Naive thymus-derived CD4-positive, alpha-beta T cell (primary cell): ENCODE measurements at regions not wholly inside any gene's neighbourhood (a gene's known extent, or its start where the extent isn't known, plus 50 kb on each side); places are given as distances from the start of the nearest gene placed in this dataset.

Experiments used
- ATAC-seq: fragments of 150-1000 bp; cut with Tn5 transposase; 2 replicates; pipeline ENCODE4 v1.10.0; 2021; ENCODE audit warnings: mild to moderate bottlenecking, moderate library complexity
- CTCF ChIA-PET: fragments of 350-600 bp; sonication (Branson Sonifier 250); formaldehyde crosslinking; loops from one replicate; lab custom pipeline; 2021; ENCODE audit warnings: antibody characterized with exemption; lab: Charles Lee
- POLR2A ChIA-PET: fragments of 350-600 bp; sonication (Branson Sonifier 250); formaldehyde crosslinking; loops from one replicate; lab custom pipeline; 2021; ENCODE audit warnings: antibody characterized with exemption, inconsistent platforms; lab: Charles Lee
- DNase-seq, 9 donors: peaks; one replicate each; pipeline versions ENCODE4 v3.0.0 to v3.0.0-alpha.2; 2020 to 2022; ENCODE audit warnings: mixed read lengths in 1 of 9
- H3K27ac ChIP-seq: one replicate; pipeline ENCODE4 v1.7.0; 2013; ENCODE audit warnings: mild to moderate bottlenecking, low read depth, low read length, moderate library complexity
- H3K27me3 ChIP-seq, 2 donors: one replicate each; pipeline ENCODE4 v1.7.0; 2013; ENCODE audit warnings: low read length in 2 of 2, mild to moderate bottlenecking in 2 of 2, moderate library complexity in 2 of 2; ENCODE audit not compliant: control insufficient read depth in 2 of 2, insufficient read depth in 2 of 2
- H3K36me3 ChIP-seq, 3 experiments: 1 replicate in 2 of 3; 2 replicates in 1 of 3; pipeline ENCODE4 v1.7.0; 2013; ENCODE audit warnings: low read length in 3 of 3, mild to moderate bottlenecking in 3 of 3, moderate library complexity in 1 of 3; ENCODE audit not compliant: insufficient read depth in 3 of 3, control insufficient read depth in 2 of 3
- H3K4me1 ChIP-seq, 2 donors: one replicate each; pipeline ENCODE4 v1.7.0; 2013; ENCODE audit warnings: low read length in 2 of 2, mild to moderate bottlenecking in 2 of 2, moderate library complexity in 1 of 2; ENCODE audit not compliant: control insufficient read depth in 2 of 2, insufficient read depth in 2 of 2
- H3K4me3 ChIP-seq: 2 replicates; pipeline ENCODE4 v1.7.0; 2013; ENCODE audit warnings: mild to moderate bottlenecking, low read length
- H3K9me3 ChIP-seq, 3 experiments: 1 replicate in 2 of 3; 2 replicates in 1 of 3; pipeline ENCODE4 v1.7.0; 2013; ENCODE audit warnings: low read length in 3 of 3; ENCODE audit not compliant: control insufficient read depth in 2 of 3
- H3K27ac Mint-ChIP-seq, 9 donors: one replicate each; pipeline ENCODE4 v1.8.0; 2020 to 2022; ENCODE audit warnings: mixed read lengths in 9 of 9, mild to moderate bottlenecking in 8 of 9, moderate library complexity in 5 of 9, inconsistent platforms in 2 of 9
- H3K27me3 Mint-ChIP-seq, 5 donors: one replicate each; pipeline ENCODE4 v1.8.0; 2021 to 2022; ENCODE audit warnings: mixed read lengths in 5 of 5, mild to moderate bottlenecking in 1 of 5
- H3K36me3 Mint-ChIP-seq, 5 donors: one replicate each; pipeline ENCODE4 v1.8.0; 2020 to 2022; ENCODE audit warnings: mixed read lengths in 5 of 5, mild to moderate bottlenecking in 3 of 5, inconsistent platforms in 1 of 5
- H3K4me1 Mint-ChIP-seq, 7 donors: one replicate each; pipeline ENCODE4 v1.8.0; 2020 to 2022; ENCODE audit warnings: mixed read lengths in 7 of 7, mild to moderate bottlenecking in 3 of 7, inconsistent platforms in 1 of 7
- H3K4me3 Mint-ChIP-seq, 10 donors: one replicate each; pipeline ENCODE4 v1.8.0; 2020 to 2022; ENCODE audit warnings: mild to moderate bottlenecking in 10 of 10, mixed read lengths in 10 of 10, moderate library complexity in 6 of 10, inconsistent platforms in 2 of 10
- H3K9me3 Mint-ChIP-seq, 11 donors: one replicate each; pipeline ENCODE4 v1.8.0; 2020 to 2022; ENCODE audit warnings: mixed read lengths in 11 of 11, mild to moderate bottlenecking in 4 of 11, inconsistent platforms in 1 of 11, moderate library complexity in 1 of 11
- intact Hi-C, 2 donors: fragments of 100-400 bp; cut with micrococcal nuclease; formaldehyde crosslinking; loops; one replicate each; pipeline ENCODE4 v1.15.1; 2023

- Mint-ChIP-seq H3K36me3 (no peaks in the 10 kb centered on the region), H3K27ac (no peak overlapping the region), H3K4me3 (no peak overlapping the region), H3K27me3 (peaks cover 0 to 5% (median 0%) of the 10 kb centered on the region in 5 donors), H3K9me3 (peaks cover 0 to 5% (median 0%) of the 10 kb centered on the region in 11 donors), H3K4me1 (no peaks in the 10 kb centered on the region)
- intact Hi-C loops, result no loop called here
- H3K4me1 ChIP-seq, result no peaks in the 10 kb centered on the region
- DNase-seq (no peak), ATAC-seq (no peak)
- H3K4me3 ChIP-seq, result no peak overlapping the region
- no peaks in the 10 kb centered on the region for H3K27me3 ChIP-seq
- H3K9me3 ChIP-seq, result no peaks in the 10 kb centered on the region
- H3K36me3 ChIP-seq, result no peaks in the 10 kb centered on the region
- ChIA-PET POLR2A (no interaction called here), CTCF (no interaction called here)
- H3K27ac ChIP-seq, result no peak overlapping the region
Observed at GRCh38 chr9:78807286-78807685, 510.4 kb downstream of the PSAT1 start.

GRCh38 chr9:78808048-78808447 is 511.1 kb downstream of the PSAT1 start:
- H3K27me3 ChIP-seq, result no peaks in the 10 kb centered on the region
- no peaks in the 10 kb centered on the region for H3K36me3 ChIP-seq
- Mint-ChIP-seq H3K4me3 (no peak overlapping the region), H3K9me3 (peaks cover 0 to 5% (median 0%) of the 10 kb centered on the region in 11 donors), H3K4me1 (no peaks in the 10 kb centered on the region), H3K27ac (no peak overlapping the region), H3K27me3 (peaks cover 0 to 5% (median 0%) of the 10 kb centered on the region in 5 donors), H3K36me3 (no peaks in the 10 kb centered on the region)
- ChIA-PET CTCF (no interaction called here), POLR2A (no interaction called here)
- no peaks in the 10 kb centered on the region for H3K9me3 ChIP-seq
- intact Hi-C loops, result no loop called here
- H3K27ac ChIP-seq, result no peak overlapping the region
- no peak for DNase-seq
- no peak overlapping the region for H3K4me3 ChIP-seq
- H3K4me1 ChIP-seq, result no peaks in the 10 kb centered on the region
- ATAC-seq, result no peak

GRCh38 chr9:78811622-78812276 is 514.8 kb downstream of the PSAT1 start:
- Mint-ChIP-seq H3K4me1 (no peaks in the 10 kb centered on the region), H3K27me3 (peaks cover 0 to 5% (median 0%) of the 10 kb centered on the region in 5 donors), H3K4me3 (no peak overlapping the region), H3K36me3 (no peaks in the 10 kb centered on the region), H3K27ac (no peak overlapping the region), H3K9me3 (peaks cover 0 to 5% (median 0%) of the 10 kb centered on the region in 11 donors)
- ATAC-seq (no peak), DNase-seq (no peak)
- Histone ChIP-seq H3K27me3 (no peaks in the 10 kb centered on the region), H3K4me3 (no peak overlapping the region), H3K9me3 (no peaks in the 10 kb centered on the region), H3K36me3 (no peaks in the 10 kb centered on the region), H3K4me1 (no peaks in the 10 kb centered on the region), H3K27ac (no peak overlapping the region)
- CTCF ChIA-PET, result no interaction called here
- POLR2A ChIA-PET, result no interaction called here
- intact Hi-C loops, result no loop called here

GRCh38 chr9:78812665-78813064 is 515.7 kb downstream of the PSAT1 start:
- H3K27ac Mint-ChIP-seq, result no peak overlapping the region
- ChIA-PET POLR2A (no interaction called here), CTCF (no interaction called here)
- H3K4me1 Mint-ChIP-seq, result no peaks in the 10 kb centered on the region
- H3K9me3 Mint-ChIP-seq, result peaks cover 0 to 5% (median 0%) of the 10 kb centered on the region in 11 donors
- H3K4me3 ChIP-seq, result no peak overlapping the region
- no peaks in the 10 kb centered on the region for H3K9me3 ChIP-seq
- H3K27me3 Mint-ChIP-seq, result peaks cover 0 to 5% (median 0%) of the 10 kb centered on the region in 5 donors
- no peak for DNase-seq
- ATAC-seq, result no peak
- no peak overlapping the region for H3K4me3 Mint-ChIP-seq
- no peak overlapping the region for H3K27ac ChIP-seq
- no peaks in the 10 kb centered on the region for H3K27me3 ChIP-seq
- no peaks in the 10 kb centered on the region for H3K4me1 ChIP-seq
- no peaks in the 10 kb centered on the region for H3K36me3 Mint-ChIP-seq
- intact Hi-C loops, result no loop called here
- H3K36me3 ChIP-seq, result no peaks in the 10 kb centered on the region

GRCh38 chr9:78813602-78814180 is 516.8 kb downstream of the PSAT1 start:
- peaks cover 0 to 3% (median 0%) of the 10 kb centered on the region in 5 donors for H3K27me3 Mint-ChIP-seq
- no peak overlapping the region for H3K27ac Mint-ChIP-seq
- no peak for DNase-seq
- no peaks in the 10 kb centered on the region for H3K27me3 ChIP-seq
- intact Hi-C loops, result no loop called here
- no peak overlapping the region for H3K27ac ChIP-seq
- H3K36me3 Mint-ChIP-seq, result no peaks in the 10 kb centered on the region
- H3K36me3 ChIP-seq, result no peaks in the 10 kb centered on the region
- no peak overlapping the region for H3K4me3 ChIP-seq
- H3K4me1 ChIP-seq, result no peaks in the 10 kb centered on the region
- H3K4me1 Mint-ChIP-seq, result no peaks in the 10 kb centered on the region
- H3K4me3 Mint-ChIP-seq, result no peak overlapping the region
- CTCF ChIA-PET, result no interaction called here
- ATAC-seq, result no peak
- POLR2A ChIA-PET, result no interaction called here
- H3K9me3 ChIP-seq, result no peaks in the 10 kb centered on the region
- peaks cover 0 to 3% (median 0%) of the 10 kb centered on the region in 11 donors for H3K9me3 Mint-ChIP-seq

- ATAC-seq (peak; percentile 44), DNase-seq (peak in 5 of 9 donors; percentile 2 to 33 (median 12))
- H3K9me3 ChIP-seq, result no peaks in the 10 kb centered on the region
- H3K4me1 ChIP-seq, result no peaks in the 10 kb centered on the region
- H3K4me3 Mint-ChIP-seq, result peak overlapping the region; percentile 43 to 81 (median 62)
- no peak overlapping the region for H3K27ac Mint-ChIP-seq
- H3K4me1 Mint-ChIP-seq, result peaks cover 0 to 6% (median 5%) of the 10 kb centered on the region in 7 donors
- no peaks in the 10 kb centered on the region for H3K36me3 Mint-ChIP-seq
- H3K4me3 ChIP-seq, result no peak overlapping the region
- no peaks in the 10 kb centered on the region for H3K9me3 Mint-ChIP-seq
- no peak overlapping the region for H3K27ac ChIP-seq
- no peaks in the 10 kb centered on the region for H3K27me3 Mint-ChIP-seq
- ChIA-PET CTCF (interaction anchor here (0.6 to 0.7 kb wide), 4 partner anchors 11 to 1139 kb away, joined by 3 read pairs; no protein-coding TSS in a partner anchor), POLR2A (no interaction called here)
- H3K36me3 ChIP-seq, result no peaks in the 10 kb centered on the region
- intact Hi-C loops, result loop anchor here (2.0 to 5.0 kb wide), 2 partner anchors 746 to 1354 kb away; no protein-coding TSS in a partner anchor
- H3K27me3 ChIP-seq, result no peaks in the 10 kb centered on the region
Observed at GRCh38 chr9:78821126-78821822, 524.3 kb downstream of the PSAT1 start.
